ENCODE measurements at regions not wholly inside any gene's neighbourhood (a gene's known extent, or its start where the extent isn't known, plus 50 kb on each side); places are given as distances from the start of the nearest gene placed in this dataset.
"Not testable (repeated sequence)": the region's sequence is repeated elsewhere in the genome, so short reads cannot be mapped to it uniquely, and the experiment has no call there.

DNA sequence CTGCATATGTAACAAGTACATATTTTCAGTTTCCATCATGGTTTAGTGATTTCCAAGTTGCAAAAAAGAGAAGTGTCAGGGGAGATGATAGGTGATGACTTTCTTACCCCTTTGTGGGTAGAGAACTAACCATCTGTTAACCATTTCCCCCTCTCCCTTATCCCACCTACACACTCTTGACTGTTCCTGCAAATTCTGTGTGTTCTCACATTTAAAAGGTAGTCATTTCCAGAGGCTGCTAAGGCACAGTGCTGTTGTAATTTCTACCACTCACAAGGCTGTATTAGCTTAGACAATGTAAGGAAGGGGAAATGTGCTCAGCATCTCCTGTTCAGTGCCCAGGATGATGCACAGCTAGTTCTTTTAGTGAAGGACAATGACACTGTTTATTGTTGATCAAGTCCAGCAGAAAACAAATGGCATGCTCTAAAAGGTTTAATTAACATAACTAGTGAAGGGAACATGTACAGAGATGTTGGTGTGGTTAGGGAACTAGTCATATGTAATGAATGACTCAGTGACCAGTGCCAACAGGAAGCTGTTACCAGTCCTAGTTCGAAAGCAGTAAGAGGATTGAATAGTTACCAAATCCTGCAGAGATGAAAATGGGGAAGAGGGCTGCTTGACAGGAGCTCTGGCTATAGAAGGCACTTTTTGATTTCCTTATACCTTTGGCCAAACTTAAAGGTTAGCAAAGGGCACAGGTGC is 165.1 kb downstream of the PLK2 start:
- DNase-seq = no peak

DNA sequence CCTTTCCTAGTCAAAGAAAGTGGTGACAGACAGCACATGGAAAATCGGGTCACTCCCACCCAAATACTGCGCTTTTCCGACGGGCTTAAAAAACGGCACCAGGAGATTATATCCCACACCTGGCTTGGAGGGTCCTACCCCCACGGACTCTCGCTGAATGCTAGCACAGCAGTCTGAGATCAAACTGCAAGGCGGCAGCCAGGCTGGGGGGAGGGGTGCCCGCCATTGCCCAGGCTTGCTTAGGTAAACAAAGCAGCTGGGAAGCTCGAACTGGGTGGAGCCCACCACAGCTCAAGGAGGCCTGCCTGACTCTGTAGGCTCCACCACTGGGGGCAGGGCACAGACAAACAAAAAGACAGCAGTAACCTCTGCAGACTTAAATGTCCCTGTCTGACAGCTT is 171.6 kb downstream of the PLK2 start:
- not testable (repeated sequence) for DNase-seq

DNA sequence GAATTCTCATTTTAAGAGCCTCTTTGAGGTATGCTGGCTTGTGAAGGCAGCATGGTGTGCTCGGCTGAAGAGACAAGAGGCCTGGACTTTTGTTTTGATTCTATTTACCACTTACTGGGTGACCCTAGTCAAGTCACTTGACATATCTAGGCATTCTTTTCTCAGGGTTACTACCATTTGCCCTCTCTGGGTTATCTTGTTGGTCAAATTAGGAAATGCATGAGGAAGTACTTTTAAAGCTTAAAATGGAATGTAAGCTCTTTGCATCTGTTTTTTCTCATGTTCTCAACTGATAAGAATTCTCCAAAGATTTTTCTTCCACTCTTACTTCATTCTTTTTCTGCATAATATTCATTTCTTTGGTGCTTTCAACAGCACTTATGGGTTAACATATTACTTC is 173.1 kb downstream of the PLK2 start:
- DNase-seq = no peak

DNA sequence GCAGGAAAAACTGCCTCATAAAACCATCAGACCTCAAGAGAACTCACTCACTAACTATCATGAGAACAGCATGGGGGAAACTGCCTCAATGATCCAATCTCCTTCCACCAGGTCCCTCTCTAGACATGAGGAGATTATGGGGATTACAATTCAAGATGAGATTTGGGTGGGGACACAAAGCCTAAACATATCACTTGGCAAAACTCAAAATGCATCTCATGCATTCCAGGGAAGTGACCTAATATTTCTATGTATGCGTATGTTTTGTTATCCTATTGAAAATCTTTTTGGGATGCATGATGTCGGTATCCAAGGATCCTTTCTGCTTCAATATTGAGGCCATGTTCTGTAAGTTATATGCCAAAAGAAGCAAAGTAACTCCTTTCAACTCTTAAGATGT is 174.0 kb downstream of the PLK2 start:
- DNase-seq = no peak

DNA sequence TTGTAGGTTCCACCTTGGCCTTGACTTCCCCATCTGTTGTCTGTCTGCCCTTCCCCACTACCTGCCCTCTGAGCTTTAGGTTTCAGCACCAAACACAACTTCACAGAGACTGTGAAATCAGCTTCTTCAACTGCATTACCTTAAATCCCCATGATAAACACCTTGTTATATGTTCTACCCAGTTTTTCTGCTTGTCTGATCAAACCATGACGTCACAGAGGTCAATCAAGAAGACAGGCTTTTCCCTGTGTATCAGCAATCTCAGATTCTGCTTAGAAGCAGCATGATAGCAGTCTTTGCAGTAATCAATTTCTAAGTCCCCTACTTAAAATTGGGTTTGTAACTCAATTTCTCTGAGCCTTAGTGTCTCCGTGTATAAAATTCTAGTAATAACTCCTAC is 175.0 kb downstream of the PLK2 start:
- no peak for DNase-seq

DNA sequence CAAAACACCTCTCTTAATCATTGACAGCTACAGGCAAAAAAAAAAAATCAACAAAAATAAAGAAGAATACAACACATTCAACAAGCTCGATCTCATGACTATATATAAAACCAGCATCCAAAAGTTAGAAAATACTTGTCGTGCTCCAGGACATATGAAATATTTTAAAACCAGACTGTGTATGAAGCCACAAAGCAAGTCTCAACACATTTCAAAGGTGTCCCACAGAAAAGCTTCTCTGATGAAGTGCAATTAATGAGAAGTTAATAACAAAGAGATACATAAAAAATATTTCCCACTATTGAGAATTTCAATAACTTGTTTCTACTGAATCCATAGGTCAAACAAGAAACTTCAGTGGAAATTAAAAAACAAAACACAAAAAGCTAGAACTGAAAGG is 178.7 kb downstream of the PLK2 start:
- DNase-seq = no peak

DNA sequence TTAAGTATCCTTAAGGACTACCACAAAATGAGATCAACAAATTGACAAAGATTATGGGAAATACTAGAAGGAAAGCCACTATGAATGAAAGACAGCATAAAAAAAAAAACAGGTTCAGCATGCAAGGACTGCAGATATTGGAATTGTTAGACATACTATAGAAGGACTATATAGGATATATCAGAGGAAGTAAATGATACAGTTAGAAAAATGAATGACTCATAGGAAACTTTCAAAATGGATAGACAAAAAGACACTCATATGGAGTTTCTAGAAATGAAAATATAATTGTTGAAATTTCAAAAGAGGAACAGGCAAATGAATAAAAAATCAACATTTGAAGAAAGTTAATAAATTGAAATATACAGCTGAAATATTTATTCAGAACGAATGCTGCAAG is 180.6 kb downstream of the PLK2 start:
- DNase-seq = no peak

DNA sequence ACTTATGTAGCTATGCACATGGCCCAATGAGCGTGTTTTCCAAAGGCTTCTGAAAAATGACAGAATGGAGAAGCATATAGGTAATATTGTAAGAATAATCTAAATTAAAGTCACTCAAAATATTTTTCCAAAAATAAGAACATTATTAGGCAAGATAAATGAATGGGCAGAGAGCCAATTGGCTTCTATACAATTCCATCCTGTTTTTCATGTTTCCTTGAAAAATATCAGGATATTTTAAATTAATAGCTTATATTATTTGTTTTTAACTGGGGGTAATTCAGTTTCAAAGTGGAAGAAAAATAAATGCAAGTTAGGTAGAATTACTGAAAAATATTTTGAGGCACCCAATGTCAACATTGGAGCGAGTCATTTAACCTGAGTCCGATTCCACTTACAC is 183.5 kb downstream of the PLK2 start:
- DNase-seq = no peak

- DNase-seq = no peak
Measured at GRCh38 chr5:58275516-58275915, 184.4 kb downstream of the PLK2 start.

GRCh38 chr5:58274191-58274590 is 185.7 kb downstream of the PLK2 start:
- DNase-seq = no peak

DNA sequence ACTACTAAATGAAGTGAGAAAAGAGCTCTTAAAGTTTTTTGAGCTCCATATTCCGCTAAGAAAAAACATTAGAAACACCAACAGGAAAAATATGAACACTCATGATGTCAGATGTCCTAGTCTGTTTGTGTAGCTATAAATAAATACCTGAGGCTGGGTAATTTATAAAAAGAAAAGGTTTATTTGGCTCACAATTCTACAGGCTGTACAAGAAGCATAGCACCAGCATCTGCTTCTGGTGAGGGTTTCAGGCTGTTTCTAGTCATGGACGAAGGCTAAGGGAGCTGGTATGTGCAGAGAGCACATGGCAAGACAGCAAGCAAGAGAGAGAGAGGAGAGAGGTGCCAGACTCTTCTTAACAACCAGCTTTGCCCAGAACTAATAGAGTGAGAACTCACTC is 186.2 kb downstream of the PLK2 start:
- DNase-seq = no peak

GRCh38 chr5:58268268-58268667 is 191.6 kb downstream of the PLK2 start:
- DNase-seq = no peak

DNA sequence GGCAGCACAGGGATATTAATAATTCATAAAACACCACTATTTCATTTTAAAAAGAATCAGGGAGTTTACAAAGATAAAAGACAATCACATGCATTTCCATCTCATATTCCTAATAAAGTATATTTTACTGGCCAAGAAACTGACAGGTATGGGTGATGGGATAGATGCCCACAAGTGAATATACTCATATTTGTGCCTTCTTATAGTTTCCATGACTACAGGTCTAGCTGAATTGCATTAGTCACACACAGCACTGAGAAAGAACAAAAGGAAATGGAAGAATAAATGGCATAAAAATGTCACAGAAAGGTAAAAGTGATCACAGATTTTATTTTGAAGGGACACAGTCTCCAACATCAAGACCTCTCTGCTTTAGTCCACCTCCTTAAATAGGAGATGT is 193.5 kb downstream of the PLK2 start:
- DNase-seq = no peak

DNA sequence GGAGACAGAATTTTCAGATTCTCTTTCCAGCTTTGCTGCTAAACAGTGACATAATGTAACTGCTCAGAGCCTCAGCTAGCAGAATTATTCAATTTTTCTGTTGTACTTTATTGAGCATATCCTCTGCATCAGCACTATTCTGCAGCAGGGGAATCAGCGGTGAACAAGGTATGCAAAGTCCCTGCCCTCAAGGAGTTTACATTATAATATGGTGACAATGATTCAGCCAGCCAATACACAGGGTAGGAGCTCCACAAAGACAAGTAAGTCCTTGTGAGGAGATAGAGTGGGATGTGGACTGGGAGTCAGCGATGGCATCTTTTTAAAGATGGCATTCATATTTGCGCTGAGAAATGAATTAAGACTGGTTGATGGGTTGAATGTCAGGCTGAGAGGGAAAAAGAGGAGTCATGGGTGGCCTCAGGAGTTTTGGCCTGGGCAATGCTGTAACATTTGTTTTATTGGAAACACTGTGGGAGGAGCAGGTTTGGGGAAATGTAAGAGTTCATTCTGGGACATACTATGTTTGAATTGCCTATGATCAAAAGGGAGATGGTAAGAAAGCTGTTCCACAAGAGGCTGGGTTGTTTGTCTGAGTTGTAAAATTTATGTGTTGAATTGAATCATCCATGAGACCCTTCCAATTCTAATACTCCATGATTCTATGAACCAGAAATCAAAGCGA is 194.5 kb downstream of the PLK2 start:
- DNase-seq = no peak

- no peak for DNase-seq
Measured at GRCh38 chr5:58264276-58264675, 195.6 kb downstream of the PLK2 start.

DNA sequence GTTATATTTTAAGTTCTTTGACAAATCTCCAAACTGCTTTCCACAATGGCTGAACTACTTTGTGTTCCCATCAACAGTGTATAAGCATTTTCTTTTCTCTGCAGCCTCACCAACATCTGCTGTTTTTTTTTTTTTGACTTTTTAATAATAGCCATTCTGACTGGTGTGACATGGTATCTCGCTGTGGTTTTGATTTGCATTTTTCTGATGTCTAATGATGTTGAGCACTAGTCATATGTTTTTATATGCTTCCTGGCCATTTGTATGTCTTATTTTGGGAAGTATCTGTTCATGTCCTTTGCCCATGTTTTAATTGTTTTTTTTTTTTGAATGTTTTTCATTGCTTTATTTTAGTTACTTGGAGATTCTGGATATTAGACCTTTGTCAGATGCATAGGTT is 196.6 kb downstream of the PLK2 start:
- DNase-seq = no peak

DNA sequence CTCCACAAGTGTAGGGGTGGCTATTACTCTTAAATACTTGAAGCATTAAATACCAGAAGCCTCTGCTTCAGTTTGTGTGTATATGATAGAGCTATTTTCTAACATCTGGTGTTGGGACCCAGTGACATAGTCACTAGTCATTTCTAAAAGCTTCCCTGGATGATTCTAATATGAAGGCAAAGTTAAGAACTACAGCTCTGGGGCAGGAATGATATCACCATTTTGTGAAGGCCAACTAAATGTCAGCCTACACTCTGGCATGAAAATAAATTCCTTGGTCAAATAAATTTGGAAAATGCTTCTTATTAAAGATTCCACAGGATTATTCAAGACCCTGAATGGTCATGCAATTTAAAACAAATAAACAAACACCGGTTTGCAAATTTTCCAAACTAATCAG is 197.7 kb downstream of the PLK2 start:
- no peak for DNase-seq

DNA sequence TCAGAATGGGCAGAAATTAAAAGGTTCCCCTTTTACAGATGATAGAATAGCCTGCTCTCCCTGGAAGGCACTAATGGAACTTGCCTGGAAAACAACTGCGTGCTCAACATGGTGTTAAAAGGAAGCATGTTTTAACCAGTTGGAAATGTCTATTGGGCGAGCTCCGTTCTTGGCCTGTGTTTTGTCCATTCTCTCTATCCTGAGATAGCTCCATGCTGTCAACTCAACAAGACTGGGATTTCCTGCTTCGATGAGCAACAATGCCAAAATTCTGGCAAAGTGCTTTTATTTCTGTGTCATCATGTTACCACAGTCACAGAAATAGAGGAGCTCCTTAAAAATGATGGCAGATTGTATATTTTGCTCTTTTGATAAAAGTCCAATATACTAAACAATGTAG is 198.3 kb downstream of the PLK2 start:
- no peak for DNase-seq

DNA sequence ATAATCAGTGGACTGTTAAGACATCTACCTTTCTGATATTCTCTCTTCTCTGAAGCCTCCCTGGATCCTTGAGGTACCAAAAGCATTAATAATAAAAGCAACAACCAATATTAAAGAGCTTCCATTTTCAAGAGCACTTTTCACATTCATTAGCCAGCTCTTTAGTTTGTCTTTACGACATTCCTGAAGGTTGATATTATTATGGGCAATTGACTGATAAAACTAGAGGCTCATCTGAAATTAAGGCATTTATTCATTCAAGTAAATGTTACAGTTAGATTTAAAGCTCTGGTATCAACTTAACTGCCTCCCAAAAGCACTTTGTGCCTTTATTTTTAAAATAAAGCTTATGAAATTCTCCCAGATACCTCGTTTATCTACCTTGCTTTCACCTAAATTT is 199.6 kb downstream of the PLK2 start:
- no peak for DNase-seq

DNA sequence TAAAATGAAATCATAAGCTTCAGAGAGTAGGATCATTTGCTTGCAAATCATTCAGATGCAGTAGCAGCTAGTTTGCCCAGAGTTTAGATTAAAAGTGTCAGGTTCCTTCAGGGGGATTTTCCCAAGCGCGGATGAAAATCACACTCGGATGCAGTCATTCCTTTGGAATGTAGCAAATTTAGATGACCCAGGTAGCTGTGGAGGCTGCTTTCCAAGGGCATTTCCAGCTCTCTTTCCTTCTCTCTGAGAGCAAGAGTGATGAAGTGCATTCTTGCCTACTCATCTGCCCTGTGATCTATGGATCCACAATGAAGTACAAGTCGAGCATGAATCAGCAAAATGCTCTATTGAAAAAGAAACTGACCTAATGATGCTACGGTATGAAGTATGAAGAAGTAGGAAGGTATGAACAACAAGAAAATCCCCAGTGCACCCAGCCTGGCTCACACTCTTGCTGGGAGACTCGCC is 200.2 kb downstream of the PLK2 start:
- DNase-seq = no peak

DNA sequence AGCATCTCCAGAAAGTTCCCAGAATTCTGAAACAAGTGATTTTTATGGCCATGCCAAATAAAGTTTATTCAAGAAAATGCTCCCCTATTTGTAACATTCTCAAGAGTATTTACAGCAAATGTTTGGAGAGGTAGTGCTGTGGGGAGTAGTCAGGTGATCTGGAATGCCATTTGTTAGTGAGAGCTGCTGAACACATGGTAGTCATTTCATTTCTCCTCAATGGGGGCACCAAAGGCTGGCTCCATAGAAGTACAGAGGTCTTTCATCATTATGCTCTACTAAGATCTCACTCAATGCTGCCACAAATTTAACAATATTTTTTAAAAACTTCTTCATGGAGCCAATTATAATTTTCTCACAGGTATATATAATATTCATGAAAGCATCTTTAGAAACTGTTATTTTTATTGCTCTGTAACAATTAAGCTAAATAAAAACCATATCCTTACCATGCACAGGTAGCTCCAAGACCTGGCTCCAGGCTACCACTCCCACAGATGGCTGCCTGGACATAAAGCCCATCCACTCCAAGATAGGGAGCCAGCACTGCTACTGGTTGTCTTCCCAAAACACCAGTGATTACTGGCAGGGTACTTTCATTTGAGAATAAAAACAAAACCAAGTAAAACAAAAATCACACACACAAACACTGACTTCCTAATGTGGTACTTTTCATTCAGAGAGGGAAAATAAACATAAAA is 200.8 kb downstream of the PLK2 start:
- DNase-seq = no peak

DNA sequence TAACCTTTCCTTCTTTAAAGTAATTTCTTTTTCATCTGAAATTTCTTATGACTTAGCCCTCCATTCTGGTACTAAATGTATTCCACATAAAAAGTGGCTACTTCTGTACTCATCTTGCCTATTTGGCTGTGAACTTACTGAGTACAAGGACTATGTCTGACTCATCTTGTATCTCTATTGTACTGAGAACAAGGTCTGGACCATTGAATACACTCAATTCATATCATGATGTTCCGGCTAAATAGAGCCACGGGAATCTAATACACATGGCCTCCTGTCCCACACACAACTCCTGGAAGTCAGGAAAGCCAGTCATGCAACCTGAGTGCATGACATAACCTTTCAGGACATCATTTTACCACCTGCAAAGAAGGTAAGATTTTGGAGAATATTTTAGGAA is 203.9 kb downstream of the PLK2 start:
- DNase-seq = no peak

GRCh38 chr5:58255386-58255785 is 204.5 kb downstream of the PLK2 start:
- DNase-seq = no peak

- DNase-seq = no peak
Measured at GRCh38 chr5:58248221-58248620, 211.7 kb downstream of the PLK2 start.
